Coronary artery (tissue), 2 donors: ENCODE measurements at regions not wholly inside any gene's neighbourhood (a gene's known extent, or its start where the extent isn't known, plus 50 kb on each side); places are given as distances from the start of the nearest gene placed in this dataset.
"Not testable (repeated sequence)": the region's sequence is repeated elsewhere in the genome, so short reads cannot be mapped to it uniquely, and the experiment has no call there.

Experiments
- DNase-seq: peaks from one replicate; pipeline ENCODE4 v3.0.0-alpha.2; 2017; ENCODE audit warnings: low spot score
- H3K27ac ChIP-seq, 2 donors: fragments of 200-600 bp; sonication (generic); one replicate each; pipeline ENCODE4 v1.5.1; 2016 to 2019
- H3K4me3 ChIP-seq: fragments of 200-600 bp; sonication (generic); 2 replicates; pipeline ENCODE4 v1.5.1; 2016; ENCODE audit warnings: mild to moderate bottlenecking, moderate library complexity
- CTCF ChIP-seq: fragments of 200-600 bp; sonication (generic); IDR thresholded peaks from one replicate; pipeline ENCODE4 v1.5.1; 2019; ENCODE audit warnings: antibody characterized with exemption

DNA sequence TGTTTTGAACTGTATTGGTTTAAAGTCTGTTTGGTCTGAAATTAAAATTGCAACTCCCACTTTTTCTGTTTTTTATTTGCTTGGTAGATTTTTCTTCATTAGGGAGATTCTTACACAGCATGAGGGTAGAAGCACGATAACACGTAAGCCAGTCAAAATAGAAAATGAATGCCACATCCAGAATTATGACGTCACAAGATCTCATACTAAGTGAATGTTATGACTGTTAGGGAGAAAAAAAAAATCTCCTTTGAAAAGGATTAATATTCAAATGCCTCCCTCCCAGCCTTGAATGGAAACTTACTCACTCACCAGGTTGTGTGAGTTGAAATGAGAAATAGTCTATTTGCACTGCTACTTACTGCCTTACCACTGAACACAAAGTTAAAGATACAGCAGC, 670.8 kb downstream of the TFAP2A start:
- no peak for TF ChIP-seq CTCF
- DNase-seq = no peak

GRCh38 chr6:9732056-9732455, 682.8 kb downstream of the TFAP2A start:
- no peak for TF ChIP-seq CTCF
- no peak for DNase-seq
- Histone ChIP-seq H3K27ac (no peak overlapping the region), H3K4me3 (no peak overlapping the region)

More for the DNA sequence above, 670.8 kb downstream of the TFAP2A start:
- no peak overlapping the region for H3K27ac ChIP-seq
- no peak overlapping the region for H3K4me3 ChIP-seq

DNA sequence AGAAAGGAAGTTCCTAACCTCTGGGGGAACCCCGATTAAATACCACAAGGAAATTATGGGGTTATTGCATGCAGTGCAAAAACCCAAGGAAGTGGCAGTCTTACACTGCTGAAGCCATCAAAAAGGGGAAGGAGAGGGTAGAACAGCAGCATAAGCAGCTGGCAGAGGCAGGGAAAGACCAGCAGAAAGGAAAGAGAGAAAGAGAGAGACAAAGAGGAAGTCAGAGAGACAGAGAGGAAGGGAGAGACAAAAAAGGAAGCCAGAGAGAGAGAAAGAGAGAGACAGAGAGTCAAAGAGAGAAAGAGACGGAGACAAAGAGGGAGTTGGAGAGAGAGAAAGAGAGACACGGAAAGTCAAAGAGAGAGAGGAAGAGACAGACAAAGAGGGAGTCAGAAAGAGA, 689.1 kb downstream of the TFAP2A start:
- H3K27ac ChIP-seq, H3K4me3 ChIP-seq, DNase-seq: not testable (repeated sequence)

DNA sequence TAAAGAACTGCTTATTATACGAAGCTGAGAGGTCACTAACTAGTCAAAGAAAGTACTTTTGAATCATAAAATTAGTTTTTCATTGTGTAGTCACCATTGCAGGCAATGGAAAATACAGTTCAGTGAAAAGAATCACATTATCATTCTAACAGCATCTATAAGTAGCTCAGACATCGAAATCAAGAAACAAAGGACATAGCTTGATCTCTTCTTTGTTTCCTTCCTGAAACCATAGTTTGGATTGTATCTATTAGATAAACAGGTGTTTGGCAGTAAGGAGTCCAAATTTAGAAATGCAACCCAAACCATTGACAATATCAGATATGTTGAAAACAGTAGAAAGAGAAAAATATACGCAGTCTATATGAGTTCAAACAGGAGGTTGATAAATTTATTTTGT, 697.3 kb downstream of the TFAP2A start:
- TF ChIP-seq CTCF = no peak
- Histone ChIP-seq H3K27ac (no peak overlapping the region), H3K4me3 (no peak overlapping the region)
- no peak for DNase-seq

DNA sequence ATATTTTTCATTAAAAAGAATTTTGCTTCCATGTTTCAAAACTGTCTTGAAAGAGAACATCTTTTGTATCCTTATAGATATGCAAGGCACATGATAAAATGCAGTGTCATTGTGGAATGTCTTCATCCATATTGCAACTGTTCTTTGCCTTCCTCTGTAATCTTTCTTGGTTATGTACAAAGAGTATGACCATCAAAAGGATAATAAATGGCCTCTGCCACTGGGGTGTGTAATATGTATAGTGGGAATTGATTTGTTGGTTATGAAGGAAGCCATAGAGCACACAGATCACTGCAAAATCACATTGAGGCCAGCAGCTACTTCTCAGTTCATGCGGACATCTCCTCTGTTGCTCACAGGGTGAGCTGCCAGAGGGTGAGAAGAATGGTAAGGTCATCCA, 703.5 kb downstream of the TFAP2A start:
- TF ChIP-seq CTCF = no peak
- Histone ChIP-seq H3K27ac (no peak overlapping the region), H3K4me3 (no peak overlapping the region)
- no peak for DNase-seq

DNA sequence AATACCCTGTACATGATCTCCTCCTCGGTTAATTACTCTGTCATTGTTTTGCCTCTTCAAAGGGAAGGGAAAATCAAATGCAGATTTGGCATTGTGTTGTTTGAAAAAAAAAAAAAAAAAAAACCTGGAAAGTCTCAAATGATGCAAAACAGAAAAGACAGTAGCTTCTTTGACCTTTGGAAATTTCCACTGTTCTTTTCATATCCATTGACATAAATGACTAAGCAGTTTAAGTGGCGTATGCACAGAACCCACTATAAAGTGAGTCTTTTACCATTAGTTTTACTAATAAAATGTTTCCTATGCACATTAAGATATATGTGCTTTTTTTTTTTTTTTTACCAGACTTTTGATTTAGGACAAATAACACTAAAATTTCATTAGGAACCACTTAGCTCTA, 704.3 kb downstream of the TFAP2A start:
- H3K27ac ChIP-seq = no peak overlapping the region
- H3K4me3 ChIP-seq = no peak overlapping the region
- TF ChIP-seq CTCF = no peak
- DNase-seq = no peak

- no peak for TF ChIP-seq CTCF
- no peak overlapping the region for H3K4me3 ChIP-seq
- no peak for DNase-seq
- no peak overlapping the region for H3K27ac ChIP-seq
Measured at GRCh38 chr6:9708600-9708999, 706.3 kb downstream of the TFAP2A start.

- TF ChIP-seq CTCF = no peak
- no peak for DNase-seq
- Histone ChIP-seq H3K27ac (no peak overlapping the region), H3K4me3 (no peak overlapping the region)
Measured at GRCh38 chr6:9704989-9705388, 709.9 kb downstream of the TFAP2A start.
